ENCODE measurements at regions not wholly inside any gene's neighbourhood (a gene's known extent, or its start where the extent isn't known, plus 50 kb on each side); places are given as distances from the start of the nearest gene placed in this dataset.

GRCh38 chr20:29740601-29740950 lies 1516.9 kb upstream of the DEFB115 start:
- TF ChIP-seq CSDC2 (CRISPR knock-in tag; IDR thresholded peaks at IDR 0.05) (no peak), ZC3H10 (CRISPR knock-in tag; IDR thresholded peaks at IDR 0.05) (no peak), CSRNP3 (CRISPR knock-in tag; IDR thresholded peaks at IDR 0.05) (no peak), PATZ1 (CRISPR knock-in tag; IDR thresholded peaks at IDR 0.05; ENCODE audit: borderline replicate concordance) (no peak), TSHZ2 (CRISPR knock-in tag; IDR thresholded peaks at IDR 0.05) (no peak), TOX (CRISPR knock-in tag; IDR thresholded peaks at IDR 0.05; ENCODE audit: borderline replicate concordance) (no peak), PPARA (CRISPR knock-in tag; IDR thresholded peaks at IDR 0.05; ENCODE audit: borderline replicate concordance) (no peak), ISL1 (CRISPR knock-in tag; IDR thresholded peaks at IDR 0.05) (no peak), BACH2 (CRISPR knock-in tag; IDR thresholded peaks at IDR 0.05; ENCODE audit: borderline replicate concordance) (no peak)
- peak; percentile 43; the same call in 2 of the 3 replicates for ATAC-seq

GRCh38 chr20:29740951-29741593 lies 1516.4 kb upstream of the DEFB115 start:
- ATAC-seq: peak; percentile 28; the same call in 2 of the 3 replicates
- TF ChIP-seq CSRNP3 (CRISPR knock-in tag; IDR thresholded peaks at IDR 0.05): no peak
- no peak for TF ChIP-seq ZNF70 (CRISPR knock-in tag; IDR thresholded peaks at IDR 0.05)
- TF ChIP-seq TOX (CRISPR knock-in tag; IDR thresholded peaks at IDR 0.05; ENCODE audit: borderline replicate concordance): no peak
- no peak for TF ChIP-seq CREB5 (CRISPR knock-in tag; IDR thresholded peaks at IDR 0.05; ENCODE audit: low read depth)
- TF ChIP-seq TCF4 (CRISPR knock-in tag; IDR thresholded peaks at IDR 0.05; ENCODE audit: borderline replicate concordance): no peak
- TF ChIP-seq BACH2 (CRISPR knock-in tag; IDR thresholded peaks at IDR 0.05; ENCODE audit: borderline replicate concordance): no peak
- no peak for TF ChIP-seq OSR1 (CRISPR knock-in tag; IDR thresholded peaks at IDR 0.05)
- no peak for TF ChIP-seq ZNF8 (CRISPR knock-in tag; IDR thresholded peaks at IDR 0.05)
- no peak for TF ChIP-seq TSHZ2 (CRISPR knock-in tag; IDR thresholded peaks at IDR 0.05)
- TF ChIP-seq PATZ1 (CRISPR knock-in tag; IDR thresholded peaks at IDR 0.05; ENCODE audit: borderline replicate concordance): no peak
- no peak for TF ChIP-seq RARB (CRISPR knock-in tag; IDR thresholded peaks at IDR 0.05)
- no peak for TF ChIP-seq SNAI2 (CRISPR knock-in tag; IDR thresholded peaks at IDR 0.05)
- TF ChIP-seq PPARA (CRISPR knock-in tag; IDR thresholded peaks at IDR 0.05; ENCODE audit: borderline replicate concordance): no peak
- TF ChIP-seq CSDC2 (CRISPR knock-in tag; IDR thresholded peaks at IDR 0.05): no peak
- no peak for TF ChIP-seq ISL1 (CRISPR knock-in tag; IDR thresholded peaks at IDR 0.05)
- TF ChIP-seq POU6F1 (CRISPR knock-in tag; IDR thresholded peaks at IDR 0.05; ENCODE audit: borderline replicate concordance, low read depth): no peak
- no peak for TF ChIP-seq ZFP3 (CRISPR knock-in tag; IDR thresholded peaks at IDR 0.05)
- no peak for TF ChIP-seq ZNF565 (CRISPR knock-in tag; conservative IDR thresholded peaks at IDR 0.05; ENCODE audit: low read depth)

Measured in SK-N-SH treated with all-trans-retinoic acid at 6 μM for 48 hours (cell line).